ENCODE measurements at regions not wholly inside any gene's neighbourhood (a gene's known extent, or its start where the extent isn't known, plus 50 kb on each side); places are given as distances from the start of the nearest gene placed in this dataset.
"Not testable (repeated sequence)": the region's sequence is repeated elsewhere in the genome, so short reads cannot be mapped to it uniquely, and the experiment has no call there.

GRCh38 chr6:26956078-26956600 lies 291.4 kb upstream of the PRSS16 start:
- H3K4me1 ChIP-seq (ENCODE audit: control insufficient read depth in 2 of 2, insufficient read depth in 2 of 2, low read length in 1 of 2); H3K36me3 ChIP-seq (ENCODE audit: control insufficient read depth in 2 of 2, insufficient read depth in 2 of 2, low read length in 1 of 2); H3K9me3 ChIP-seq (ENCODE audit: control insufficient read depth in 2 of 2, insufficient read depth in 1 of 2, low read depth in 1 of 2, low read length in 1 of 2); H3K27me3 ChIP-seq (ENCODE audit: control insufficient read depth in 1 of 2, insufficient read depth in 2 of 2, low read length in 2 of 2): not testable (repeated sequence)
- 1 to 19% methylated on average over 5 to 14 of the region's 20 CpGs for WGBS, 2 donors
- peak overlapping the region in 1 of 2 donors; percentile 49 for H3K27ac ChIP-seq (ENCODE audit: low read depth in 2 of 2, low read length in 1 of 2)
- H3K4me3 ChIP-seq (ENCODE audit: low read depth in 1 of 2, low read length in 2 of 2): peak overlapping the region; percentile 30 to 46

- WGBS, 2 donors: 0 to 2% methylated on average over 17 to 48 of the region's 54 CpGs
- H3K27me3 ChIP-seq (ENCODE audit: control insufficient read depth in 1 of 2, insufficient read depth in 2 of 2, low read length in 2 of 2); H3K36me3 ChIP-seq (ENCODE audit: control insufficient read depth in 2 of 2, insufficient read depth in 2 of 2, low read length in 1 of 2); H3K9me3 ChIP-seq (ENCODE audit: control insufficient read depth in 2 of 2, insufficient read depth in 1 of 2, low read depth in 1 of 2, low read length in 1 of 2); H3K4me1 ChIP-seq (ENCODE audit: control insufficient read depth in 2 of 2, insufficient read depth in 2 of 2, low read length in 1 of 2): not testable (repeated sequence)
- Histone ChIP-seq H3K4me3 (ENCODE audit: low read depth in 1 of 2, low read length in 2 of 2) (peak overlapping the region; percentile 46 to 59), H3K27ac (ENCODE audit: low read depth in 2 of 2, low read length in 1 of 2) (peak overlapping the region; percentile 27 to 79)
These were observed 290.8 kb upstream of the PRSS16 start for GRCh38 chr6:26956601-26957184.

- H3K36me3 ChIP-seq (ENCODE audit: control insufficient read depth in 2 of 2, insufficient read depth in 2 of 2, low read length in 1 of 2); H3K27me3 ChIP-seq (ENCODE audit: control insufficient read depth in 1 of 2, insufficient read depth in 2 of 2, low read length in 2 of 2); H3K27ac ChIP-seq (ENCODE audit: low read depth in 2 of 2, low read length in 1 of 2); H3K9me3 ChIP-seq (ENCODE audit: control insufficient read depth in 2 of 2, insufficient read depth in 1 of 2, low read depth in 1 of 2, low read length in 1 of 2); H3K4me1 ChIP-seq (ENCODE audit: control insufficient read depth in 2 of 2, insufficient read depth in 2 of 2, low read length in 1 of 2): not testable (repeated sequence)
- H3K4me3 ChIP-seq (ENCODE audit: low read depth in 1 of 2, low read length in 2 of 2): peak overlapping the region in 1 of 2 donors; percentile 23
- 49 to 58% methylated on average over 6 of the region's 6 CpGs for WGBS, 2 donors
These were observed 289.9 kb upstream of the PRSS16 start for GRCh38 chr6:26957399-26958127.

- H3K27ac ChIP-seq (ENCODE audit: low read depth in 2 of 2, low read length in 1 of 2); H3K36me3 ChIP-seq (ENCODE audit: control insufficient read depth in 2 of 2, insufficient read depth in 2 of 2, low read length in 1 of 2); H3K9me3 ChIP-seq (ENCODE audit: control insufficient read depth in 2 of 2, insufficient read depth in 1 of 2, low read depth in 1 of 2, low read length in 1 of 2); H3K4me1 ChIP-seq (ENCODE audit: control insufficient read depth in 2 of 2, insufficient read depth in 2 of 2, low read length in 1 of 2); H3K4me3 ChIP-seq (ENCODE audit: low read depth in 1 of 2, low read length in 2 of 2); H3K27me3 ChIP-seq (ENCODE audit: control insufficient read depth in 1 of 2, insufficient read depth in 2 of 2, low read length in 2 of 2): not testable (repeated sequence)
These were observed 286.3 kb upstream of the PRSS16 start for GRCh38 chr6:26961236-26961635.

- WGBS, 2 donors: 94 to 95% methylated on average over 15 of the region's 15 CpGs
- H3K4me1 ChIP-seq (ENCODE audit: control insufficient read depth in 2 of 2, insufficient read depth in 2 of 2, low read length in 1 of 2): no peaks in the 10 kb centered on the region
- no peak overlapping the region for H3K4me3 ChIP-seq (ENCODE audit: low read depth in 1 of 2, low read length in 2 of 2)
- no peaks in the 10 kb centered on the region for H3K9me3 ChIP-seq (ENCODE audit: control insufficient read depth in 2 of 2, insufficient read depth in 1 of 2, low read depth in 1 of 2, low read length in 1 of 2)
- no peak overlapping the region for H3K27ac ChIP-seq (ENCODE audit: low read depth in 2 of 2, low read length in 1 of 2)
- no peaks in the 10 kb centered on the region for H3K27me3 ChIP-seq (ENCODE audit: control insufficient read depth in 1 of 2, insufficient read depth in 2 of 2, low read length in 2 of 2)
- H3K36me3 ChIP-seq (ENCODE audit: control insufficient read depth in 2 of 2, insufficient read depth in 2 of 2, low read length in 1 of 2): no peaks in the 10 kb centered on the region
These were observed 245.1 kb upstream of the PRSS16 start for GRCh38 chr6:27002447-27002846.

- 37 to 47% methylated on average over 2 of the region's 2 CpGs for WGBS, 2 donors
These were observed 240.5 kb upstream of the PRSS16 start for GRCh38 chr6:27007020-27007419.

GRCh38 chr6:27008613-27009012 lies 238.9 kb upstream of the PRSS16 start:
- H3K4me3 ChIP-seq (ENCODE audit: low read depth in 1 of 2, low read length in 2 of 2); H3K27ac ChIP-seq (ENCODE audit: low read depth in 2 of 2, low read length in 1 of 2); H3K4me1 ChIP-seq (ENCODE audit: control insufficient read depth in 2 of 2, insufficient read depth in 2 of 2, low read length in 1 of 2); H3K27me3 ChIP-seq (ENCODE audit: control insufficient read depth in 1 of 2, insufficient read depth in 2 of 2, low read length in 2 of 2); H3K36me3 ChIP-seq (ENCODE audit: control insufficient read depth in 2 of 2, insufficient read depth in 2 of 2, low read length in 1 of 2); H3K9me3 ChIP-seq (ENCODE audit: control insufficient read depth in 2 of 2, insufficient read depth in 1 of 2, low read depth in 1 of 2, low read length in 1 of 2): not testable (repeated sequence)
- 93 to 94% methylated on average over 10 of the region's 10 CpGs for WGBS, 2 donors

More at GRCh38 chr6:27007020-27007419, 240.5 kb upstream of the PRSS16 start:
- H3K9me3 ChIP-seq (ENCODE audit: control insufficient read depth in 2 of 2, insufficient read depth in 1 of 2, low read depth in 1 of 2, low read length in 1 of 2): peaks cover 0 to 4% of the 10 kb centered on the region in 2 donors
- no peak overlapping the region for H3K4me3 ChIP-seq (ENCODE audit: low read depth in 1 of 2, low read length in 2 of 2)
- H3K27me3 ChIP-seq (ENCODE audit: control insufficient read depth in 1 of 2, insufficient read depth in 2 of 2, low read length in 2 of 2): no peaks in the 10 kb centered on the region
- no peaks in the 10 kb centered on the region for H3K36me3 ChIP-seq (ENCODE audit: control insufficient read depth in 2 of 2, insufficient read depth in 2 of 2, low read length in 1 of 2)
- H3K4me1 ChIP-seq (ENCODE audit: control insufficient read depth in 2 of 2, insufficient read depth in 2 of 2, low read length in 1 of 2): no peaks in the 10 kb centered on the region
- no peak overlapping the region for H3K27ac ChIP-seq (ENCODE audit: low read depth in 2 of 2, low read length in 1 of 2)

GRCh38 chr6:27014053-27014452 lies 233.4 kb upstream of the PRSS16 start:
- not testable (repeated sequence) for H3K4me1 ChIP-seq (ENCODE audit: control insufficient read depth in 2 of 2, insufficient read depth in 2 of 2, low read length in 1 of 2); H3K27me3 ChIP-seq (ENCODE audit: control insufficient read depth in 1 of 2, insufficient read depth in 2 of 2, low read length in 2 of 2); H3K4me3 ChIP-seq (ENCODE audit: low read depth in 1 of 2, low read length in 2 of 2); H3K36me3 ChIP-seq (ENCODE audit: control insufficient read depth in 2 of 2, insufficient read depth in 2 of 2, low read length in 1 of 2); H3K27ac ChIP-seq (ENCODE audit: low read depth in 2 of 2, low read length in 1 of 2); H3K9me3 ChIP-seq (ENCODE audit: control insufficient read depth in 2 of 2, insufficient read depth in 1 of 2, low read depth in 1 of 2, low read length in 1 of 2)
- WGBS, 2 donors: 97 to 100% methylated on average over 1 to 2 of the region's 2 CpGs

GRCh38 chr6:27016689-27017088 lies 230.8 kb upstream of the PRSS16 start:
- Histone ChIP-seq H3K4me3 (ENCODE audit: low read depth in 1 of 2, low read length in 2 of 2) (no peak overlapping the region), H3K27me3 (ENCODE audit: control insufficient read depth in 1 of 2, insufficient read depth in 2 of 2, low read length in 2 of 2) (no peaks in the 10 kb centered on the region), H3K36me3 (ENCODE audit: control insufficient read depth in 2 of 2, insufficient read depth in 2 of 2, low read length in 1 of 2) (no peaks in the 10 kb centered on the region), H3K9me3 (ENCODE audit: control insufficient read depth in 2 of 2, insufficient read depth in 1 of 2, low read depth in 1 of 2, low read length in 1 of 2) (peaks cover 0 to 3% of the 10 kb centered on the region in 2 donors), H3K4me1 (ENCODE audit: control insufficient read depth in 2 of 2, insufficient read depth in 2 of 2, low read length in 1 of 2) (no peaks in the 10 kb centered on the region), H3K27ac (ENCODE audit: low read depth in 2 of 2, low read length in 1 of 2) (no peak overlapping the region)
- WGBS, 2 donors: 2 to 53% methylated on average over 1 of the region's 1 CpG

GRCh38 chr6:27018401-27018800 lies 229.1 kb upstream of the PRSS16 start:
- 93 to 94% methylated on average over 6 of the region's 6 CpGs for WGBS, 2 donors
- not testable (repeated sequence) for H3K27me3 ChIP-seq (ENCODE audit: control insufficient read depth in 1 of 2, insufficient read depth in 2 of 2, low read length in 2 of 2); H3K4me1 ChIP-seq (ENCODE audit: control insufficient read depth in 2 of 2, insufficient read depth in 2 of 2, low read length in 1 of 2); H3K4me3 ChIP-seq (ENCODE audit: low read depth in 1 of 2, low read length in 2 of 2); H3K27ac ChIP-seq (ENCODE audit: low read depth in 2 of 2, low read length in 1 of 2); H3K36me3 ChIP-seq (ENCODE audit: control insufficient read depth in 2 of 2, insufficient read depth in 2 of 2, low read length in 1 of 2); H3K9me3 ChIP-seq (ENCODE audit: control insufficient read depth in 2 of 2, insufficient read depth in 1 of 2, low read depth in 1 of 2, low read length in 1 of 2)

Data from esophagus (tissue), 2 donors.